ENCODE measurements at regions not wholly inside any gene's neighbourhood (a gene's known extent, or its start where the extent isn't known, plus 50 kb on each side); places are given as distances from the start of the nearest gene placed in this dataset.

- no peak for TF ChIP-seq CTCF (IDR thresholded peaks at IDR 0.05; ENCODE audit: low read depth, low read length)
- no peak for DNase-seq (ENCODE audit: extremely low read depth, low read depth)
Observed at GRCh38 chr2:56626927-56627326, 443.1 kb downstream of the CCDC85A start.

GRCh38 chr2:56630286-56630685 is 446.5 kb downstream of the CCDC85A start:
- no peak for DNase-seq (ENCODE audit: extremely low read depth, low read depth)
- TF ChIP-seq CTCF (IDR thresholded peaks at IDR 0.05; ENCODE audit: low read depth, low read length) = no peak

GRCh38 chr2:56647997-56648396 is 464.2 kb downstream of the CCDC85A start:
- no peak for TF ChIP-seq CTCF (IDR thresholded peaks at IDR 0.05; ENCODE audit: low read depth, low read length)
- DNase-seq (ENCODE audit: extremely low read depth, low read depth) = no peak

- TF ChIP-seq CTCF (IDR thresholded peaks at IDR 0.05; ENCODE audit: low read depth, low read length) = no peak
Observed at GRCh38 chr2:56648802-56649201, 465.0 kb downstream of the CCDC85A start.

GRCh38 chr2:56654936-56655335 is 471.1 kb downstream of the CCDC85A start:
- TF ChIP-seq CTCF (IDR thresholded peaks at IDR 0.05; ENCODE audit: low read depth, low read length) = no peak
- no peak for DNase-seq (ENCODE audit: extremely low read depth, low read depth)

More at GRCh38 chr2:56648802-56649201, 465.0 kb downstream of the CCDC85A start:
- no peak for DNase-seq (ENCODE audit: extremely low read depth, low read depth)

GRCh38 chr2:56656826-56657225 is 473.0 kb downstream of the CCDC85A start:
- no peak for DNase-seq (ENCODE audit: extremely low read depth, low read depth)
- no peak for TF ChIP-seq CTCF (IDR thresholded peaks at IDR 0.05; ENCODE audit: low read depth, low read length)

- no peak for DNase-seq (ENCODE audit: extremely low read depth, low read depth)
- TF ChIP-seq CTCF (IDR thresholded peaks at IDR 0.05; ENCODE audit: low read depth, low read length) = no peak
Observed at GRCh38 chr2:56666777-56667176, 483.0 kb downstream of the CCDC85A start.

All from AG09319 (cell line).